Ishikawa (cell line): ENCODE measurements at regions not wholly inside any gene's neighbourhood (a gene's known extent, or its start where the extent isn't known, plus 50 kb on each side); places are given as distances from the start of the nearest gene placed in this dataset.
A peak's percentile ranks its signal among the peaks of the same experiment; 100 is the strongest.

ENCODE experiments used
- CEBPB ChIP-seq: IDR thresholded peaks from 2 replicates; pipeline ENCODE4 v1.6.1; 2012
- CREB1 ChIP-seq: IDR thresholded peaks from 2 replicates; pipeline ENCODE4 v1.6.1; 2012; ENCODE audit warnings: low read depth
- EGR1 ChIP-seq: IDR thresholded peaks from 2 replicates; pipeline ENCODE4 v1.6.1; 2012
- EP300 ChIP-seq: IDR thresholded peaks from 2 replicates; pipeline ENCODE4 v1.6.1; 2012; ENCODE audit warnings: borderline replicate concordance
- FOXM1 ChIP-seq: IDR thresholded peaks from 2 replicates; pipeline ENCODE4 v1.6.1; 2012; ENCODE audit warnings: low read depth, borderline replicate concordance
- NFIC ChIP-seq: IDR thresholded peaks from 2 replicates; pipeline ENCODE4 v1.6.1; 2012
- RAD21 ChIP-seq: IDR thresholded peaks from 2 replicates; pipeline ENCODE4 v1.6.1; 2012; ENCODE audit warnings: low read depth
- TAF1 ChIP-seq: IDR thresholded peaks from 2 replicates; pipeline ENCODE4 v1.6.1; 2012; ENCODE audit warnings: low read depth, mild to moderate bottlenecking
- TCF12 ChIP-seq: IDR thresholded peaks from 2 replicates; pipeline ENCODE4 v1.6.1; 2012; ENCODE audit warnings: low read depth
- TEAD4 ChIP-seq: IDR thresholded peaks from 2 replicates; pipeline ENCODE4 v1.6.1; 2012
- YY1 ChIP-seq: IDR thresholded peaks from 2 replicates; pipeline ENCODE4 v1.6.1; 2012; ENCODE audit warnings: low read depth
- ZBTB7A ChIP-seq: IDR thresholded peaks from 2 replicates; pipeline ENCODE4 v1.6.1; 2012; ENCODE audit warnings: low read depth
- TF ChIP-seq, protein P1 (sequence below): IDR thresholded peaks from 2 replicates; pipeline ENCODE4 v1.6.1; 2012
- TF ChIP-seq, protein P2 (sequence below): IDR thresholded peaks from 2 replicates; pipeline ENCODE4 v1.6.1; 2012
- TF ChIP-seq, protein P3 (sequence below): IDR thresholded peaks from 2 replicates; pipeline ENCODE4 v1.6.1; 2012; ENCODE audit warnings: low read depth, mild to moderate bottlenecking

DNA sequence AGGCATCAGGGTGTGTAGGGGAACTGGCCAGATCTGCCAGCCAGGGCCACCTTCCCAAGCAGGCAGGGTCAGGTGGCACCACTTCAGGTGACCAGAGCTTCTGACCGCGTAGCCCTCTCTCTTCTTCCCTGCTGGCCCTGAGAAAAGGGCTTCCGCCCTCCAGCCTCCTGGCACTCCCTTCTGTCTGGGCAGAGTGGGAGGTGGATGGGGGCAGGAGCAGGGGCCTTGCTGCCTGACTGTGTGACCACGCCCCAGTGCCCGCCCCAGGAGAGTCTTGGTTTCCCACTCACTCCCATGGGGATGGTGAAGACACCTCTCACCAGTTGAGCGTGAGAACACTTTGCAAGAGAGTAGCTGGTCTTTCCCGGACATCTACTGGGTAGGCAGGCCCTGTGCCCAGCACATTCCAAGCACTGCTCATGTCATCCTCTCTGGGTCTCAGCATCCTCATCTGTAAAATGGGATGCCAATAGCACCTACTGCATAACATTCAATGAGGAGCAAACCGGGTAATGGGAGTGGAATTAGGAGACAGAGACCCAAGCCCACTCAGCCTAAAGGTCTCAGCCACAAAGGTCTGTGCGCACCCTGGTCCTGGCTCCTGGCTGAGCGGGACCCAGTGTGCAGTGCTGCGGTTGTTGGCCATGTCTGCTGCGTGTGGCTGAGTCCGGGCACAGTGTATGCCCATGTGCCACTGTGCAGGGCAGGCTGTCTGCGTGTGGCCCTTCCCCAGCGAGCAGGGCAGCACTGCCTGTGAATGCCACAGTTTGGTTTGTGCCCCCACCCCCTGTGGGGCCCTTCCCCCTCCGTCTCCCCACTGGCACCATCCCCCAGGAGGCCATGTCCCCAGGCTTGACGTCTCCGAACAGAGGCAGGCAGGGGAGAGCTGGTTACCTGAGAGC, 179.1 kb upstream of the IER5L start:
- TF ChIP-seq TCF12 (no peak), EP300 (no peak), NFIC (no peak), CEBPB (no peak)
- TF ChIP-seq, protein P1, sequence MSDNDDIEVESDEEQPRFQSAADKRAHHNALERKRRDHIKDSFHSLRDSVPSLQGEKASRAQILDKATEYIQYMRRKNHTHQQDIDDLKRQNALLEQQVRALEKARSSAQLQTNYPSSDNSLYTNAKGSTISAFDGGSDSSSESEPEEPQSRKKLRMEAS = no peak

DNA sequence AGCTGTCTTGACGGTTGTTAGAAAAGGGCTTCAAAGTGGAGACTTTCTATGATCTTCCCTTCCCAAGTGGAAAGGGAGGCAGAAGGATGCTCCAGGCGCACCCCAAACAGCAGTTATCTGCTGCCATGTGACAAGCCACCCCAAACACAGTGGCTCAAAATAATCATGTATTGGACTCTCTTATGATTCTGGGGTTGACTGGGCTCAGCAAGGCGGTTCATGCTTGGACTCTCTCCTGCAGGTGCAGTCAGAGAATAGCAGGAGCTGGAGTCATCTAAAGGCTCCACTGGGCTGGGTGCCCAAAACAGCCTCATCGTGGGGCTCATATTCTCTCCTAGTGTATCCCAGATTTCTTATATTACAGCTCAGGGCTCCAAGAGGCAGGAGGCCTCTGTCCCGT, 177.6 kb upstream of the IER5L start:
- no peak for TF ChIP-seq YY1
- no peak for TF ChIP-seq TAF1
- TF ChIP-seq, protein P1 = no peak
- no peak for TF ChIP-seq CREB1
- no peak for TF ChIP-seq TEAD4
- TF ChIP-seq FOXM1 = no peak

DNA sequence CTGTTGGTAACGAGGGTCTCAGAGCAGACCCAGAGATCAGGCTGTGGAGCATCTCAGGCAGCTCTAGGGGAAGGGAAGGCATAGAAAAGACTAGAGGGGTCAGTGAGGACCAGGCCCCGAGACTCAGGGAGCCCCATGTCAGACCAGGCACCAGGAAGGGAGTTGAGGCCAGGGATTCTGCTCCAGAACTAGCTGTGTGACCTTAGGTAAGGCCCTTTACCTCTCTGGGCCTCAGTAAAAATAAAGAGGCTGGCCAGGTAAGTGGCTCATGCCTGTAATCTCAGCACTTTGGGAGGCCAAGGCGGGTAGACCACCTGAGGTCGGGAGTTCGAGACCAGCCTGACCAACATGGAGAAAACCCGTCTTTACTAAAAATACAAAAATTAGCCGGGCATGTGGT, 176.4 kb upstream of the IER5L start:
- TF ChIP-seq ZBTB7A (no peak), CREB1 (no peak), FOXM1 (no peak), TCF12 (no peak)
- TF ChIP-seq, protein P2, sequence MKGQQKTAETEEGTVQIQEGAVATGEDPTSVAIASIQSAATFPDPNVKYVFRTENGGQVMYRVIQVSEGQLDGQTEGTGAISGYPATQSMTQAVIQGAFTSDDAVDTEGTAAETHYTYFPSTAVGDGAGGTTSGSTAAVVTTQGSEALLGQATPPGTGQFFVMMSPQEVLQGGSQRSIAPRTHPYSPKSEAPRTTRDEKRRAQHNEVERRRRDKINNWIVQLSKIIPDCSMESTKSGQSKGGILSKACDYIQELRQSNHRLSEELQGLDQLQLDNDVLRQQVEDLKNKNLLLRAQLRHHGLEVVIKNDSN = no peak

DNA sequence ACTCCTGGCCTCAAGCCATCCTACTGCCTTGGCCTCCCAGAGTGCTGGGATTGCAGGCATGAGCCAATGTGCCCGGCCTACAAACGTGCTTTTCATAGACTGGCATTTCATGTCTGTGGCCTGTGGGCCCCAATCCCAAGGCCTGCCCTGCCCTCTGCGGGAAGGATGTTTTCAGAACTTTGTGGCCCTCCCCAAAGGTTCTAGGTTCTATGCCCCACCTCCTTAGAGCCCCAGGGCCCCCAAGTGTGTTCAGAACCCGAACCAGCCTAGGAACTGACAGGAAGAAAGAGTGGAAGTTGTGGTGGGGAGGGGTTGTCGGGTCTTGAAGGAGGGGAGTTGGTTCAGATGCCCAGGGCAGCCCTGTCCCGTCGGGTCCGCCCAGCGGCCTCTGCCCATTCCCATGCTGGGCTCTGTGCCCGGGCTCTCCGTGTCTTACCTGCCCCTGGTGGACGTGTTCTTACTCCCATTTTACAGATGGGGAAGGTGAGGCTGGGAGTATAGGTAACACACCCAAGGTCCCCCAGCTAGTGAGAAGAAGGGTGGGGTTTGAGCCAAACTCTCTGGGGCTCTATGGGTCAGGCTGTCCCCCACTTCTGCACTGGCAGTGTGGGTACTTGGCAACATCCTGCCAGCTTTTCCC, 175.8 kb upstream of the IER5L start:
- TF ChIP-seq, protein P3, sequence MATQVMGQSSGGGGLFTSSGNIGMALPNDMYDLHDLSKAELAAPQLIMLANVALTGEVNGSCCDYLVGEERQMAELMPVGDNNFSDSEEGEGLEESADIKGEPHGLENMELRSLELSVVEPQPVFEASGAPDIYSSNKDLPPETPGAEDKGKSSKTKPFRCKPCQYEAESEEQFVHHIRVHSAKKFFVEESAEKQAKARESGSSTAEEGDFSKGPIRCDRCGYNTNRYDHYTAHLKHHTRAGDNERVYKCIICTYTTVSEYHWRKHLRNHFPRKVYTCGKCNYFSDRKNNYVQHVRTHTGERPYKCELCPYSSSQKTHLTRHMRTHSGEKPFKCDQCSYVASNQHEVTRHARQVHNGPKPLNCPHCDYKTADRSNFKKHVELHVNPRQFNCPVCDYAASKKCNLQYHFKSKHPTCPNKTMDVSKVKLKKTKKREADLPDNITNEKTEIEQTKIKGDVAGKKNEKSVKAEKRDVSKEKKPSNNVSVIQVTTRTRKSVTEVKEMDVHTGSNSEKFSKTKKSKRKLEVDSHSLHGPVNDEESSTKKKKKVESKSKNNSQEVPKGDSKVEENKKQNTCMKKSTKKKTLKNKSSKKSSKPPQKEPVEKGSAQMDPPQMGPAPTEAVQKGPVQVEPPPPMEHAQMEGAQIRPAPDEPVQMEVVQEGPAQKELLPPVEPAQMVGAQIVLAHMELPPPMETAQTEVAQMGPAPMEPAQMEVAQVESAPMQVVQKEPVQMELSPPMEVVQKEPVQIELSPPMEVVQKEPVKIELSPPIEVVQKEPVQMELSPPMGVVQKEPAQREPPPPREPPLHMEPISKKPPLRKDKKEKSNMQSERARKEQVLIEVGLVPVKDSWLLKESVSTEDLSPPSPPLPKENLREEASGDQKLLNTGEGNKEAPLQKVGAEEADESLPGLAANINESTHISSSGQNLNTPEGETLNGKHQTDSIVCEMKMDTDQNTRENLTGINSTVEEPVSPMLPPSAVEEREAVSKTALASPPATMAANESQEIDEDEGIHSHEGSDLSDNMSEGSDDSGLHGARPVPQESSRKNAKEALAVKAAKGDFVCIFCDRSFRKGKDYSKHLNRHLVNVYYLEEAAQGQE = no peak
- TF ChIP-seq TEAD4 (no peak), CREB1 (no peak), NFIC (no peak)
- TF ChIP-seq, protein P1 = no peak

DNA sequence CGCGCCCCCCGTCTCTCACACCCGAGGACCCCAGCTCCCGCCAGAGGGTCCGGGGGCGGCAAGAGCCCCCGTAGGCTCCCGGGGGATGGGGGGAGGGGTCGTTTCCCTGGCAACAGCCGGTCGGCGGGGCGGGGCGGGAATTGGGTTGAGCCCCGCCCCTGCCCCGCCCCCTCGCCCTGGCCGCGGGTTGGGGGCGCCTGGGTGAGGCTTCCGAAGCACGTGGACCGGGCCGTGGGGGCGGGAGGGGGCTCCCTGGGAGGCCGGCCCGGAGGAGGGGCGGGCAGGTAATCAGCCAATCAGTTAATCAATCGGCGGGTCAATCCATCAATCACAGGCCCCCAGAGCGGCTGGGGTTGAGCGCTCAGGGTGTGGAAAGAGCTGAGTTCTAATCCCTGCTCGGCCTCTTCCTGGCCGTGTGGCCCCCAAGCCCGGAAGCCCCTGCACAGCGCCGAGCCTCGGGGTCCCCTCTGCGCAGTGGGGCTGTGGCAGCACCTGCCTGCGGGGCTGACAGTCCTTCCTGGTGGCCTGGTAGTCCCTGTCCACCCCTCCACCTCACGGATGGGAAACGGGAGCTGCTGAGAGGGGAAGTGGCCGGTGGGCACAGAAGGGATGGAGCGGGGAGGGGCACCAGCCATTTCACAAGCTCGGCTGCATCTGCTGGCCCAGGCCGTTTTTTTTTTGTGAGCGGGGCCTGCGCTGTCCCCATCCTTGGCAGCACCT, 174.2 kb upstream of the IER5L start:
- TF ChIP-seq FOXM1 (no peak), ZBTB7A (peak; percentile 23; the same call in 1 of the 2 replicates)

DNA sequence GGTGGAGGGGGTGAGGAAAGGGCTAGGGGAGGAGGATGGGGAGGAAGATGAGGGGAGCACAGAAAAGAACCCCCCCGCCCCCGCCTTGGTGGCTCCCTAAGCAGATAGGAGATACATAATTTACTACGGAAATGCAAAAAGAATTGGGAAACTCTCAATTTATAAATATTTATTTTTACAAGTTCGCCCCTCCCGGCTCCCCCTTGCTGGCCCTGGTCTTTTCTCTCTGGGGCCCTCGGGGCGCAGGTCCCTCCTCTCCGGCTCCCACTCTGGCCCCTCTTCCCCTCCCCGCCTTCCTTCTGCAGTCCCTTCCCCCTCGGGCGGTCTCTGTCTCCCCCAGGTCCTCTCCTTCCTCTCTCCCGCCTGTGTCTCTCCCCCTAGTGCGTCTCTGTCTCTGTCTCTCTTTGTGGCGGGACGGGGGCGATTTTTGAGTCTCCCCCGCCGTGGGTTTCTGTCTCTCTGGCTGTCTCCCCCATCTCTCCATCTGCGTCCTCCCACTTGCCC, 173.6 kb upstream of the IER5L start:
- TF ChIP-seq CEBPB (no peak), CREB1 (no peak), TAF1 (no peak), NFIC (no peak), TCF12 (no peak), EGR1 (no peak), EP300 (no peak), ZBTB7A (no peak), FOXM1 (no peak), TEAD4 (no peak), YY1 (no peak), RAD21 (no peak)
- TF ChIP-seq, protein P2 = no peak
- TF ChIP-seq, protein P3 = no peak
- TF ChIP-seq, protein P1 = no peak
